ENCODE measurements at regions not wholly inside any gene's neighbourhood (a gene's known extent, or its start where the extent isn't known, plus 50 kb on each side); places are given as distances from the start of the nearest gene placed in this dataset.

- no peak for FAIRE-seq
- H3K4me3 ChIP-seq (ENCODE audit: low read length in 3 of 3): no peak overlapping the region
These were observed 458.9 kb upstream of the TEX13C start for GRCh38 chrX:124860736-124861135.

GRCh38 chrX:124862301-124862700 lies 457.4 kb upstream of the TEX13C start:
- Histone ChIP-seq H3K9ac (ENCODE audit: low read length in 3 of 3) (no peak overlapping the region), H3K36me3 (ENCODE audit: control insufficient read depth in 2 of 3, insufficient read depth in 3 of 3, low read length in 3 of 3) (no peaks in the 10 kb centered on the region), H3K9me3 (ENCODE audit: control insufficient read depth in 2 of 3, insufficient read depth in 1 of 3, low read length in 3 of 3) (no peaks in the 10 kb centered on the region), H3K27me3 (ENCODE audit: control insufficient read depth, insufficient read depth, low read length) (no peaks in the 10 kb centered on the region), H3K27ac (ENCODE audit: low read depth in 2 of 2, low read length in 2 of 2) (no peak overlapping the region), H3K4me3 (ENCODE audit: low read length in 3 of 3) (no peak overlapping the region), H3K4me1 (ENCODE audit: control insufficient read depth in 2 of 3, insufficient read depth in 2 of 3, low read depth in 1 of 3, low read length in 3 of 3) (no peaks in the 10 kb centered on the region)
- DNase-seq (no peak), FAIRE-seq (no peak)
- TF ChIP-seq CTCF (IDR thresholded peaks at IDR 0.05; ENCODE audit: borderline replicate concordance, extremely low read depth, insufficient read depth): no peak
- intact Hi-C loops (cut with DNase I): no loop called here

More at GRCh38 chrX:124860736-124861135, 458.9 kb upstream of the TEX13C start:
- Histone ChIP-seq H3K27me3 (ENCODE audit: control insufficient read depth, insufficient read depth, low read length) (no peaks in the 10 kb centered on the region), H3K27ac (ENCODE audit: low read depth in 2 of 2, low read length in 2 of 2) (no peak overlapping the region), H3K9me3 (ENCODE audit: control insufficient read depth in 2 of 3, insufficient read depth in 1 of 3, low read length in 3 of 3) (no peaks in the 10 kb centered on the region), H3K36me3 (ENCODE audit: control insufficient read depth in 2 of 3, insufficient read depth in 3 of 3, low read length in 3 of 3) (no peaks in the 10 kb centered on the region), H3K4me1 (ENCODE audit: control insufficient read depth in 2 of 3, insufficient read depth in 2 of 3, low read depth in 1 of 3, low read length in 3 of 3) (no peaks in the 10 kb centered on the region), H3K9ac (ENCODE audit: low read length in 3 of 3) (no peak overlapping the region)
- TF ChIP-seq CTCF (IDR thresholded peaks at IDR 0.05; ENCODE audit: borderline replicate concordance, extremely low read depth, insufficient read depth): no peak
- intact Hi-C loops (cut with DNase I): no loop called here
- no peak for DNase-seq

- Histone ChIP-seq H3K27ac (ENCODE audit: low read depth in 2 of 2, low read length in 2 of 2) (no peak overlapping the region), H3K9me3 (ENCODE audit: control insufficient read depth in 2 of 3, insufficient read depth in 1 of 3, low read length in 3 of 3) (no peaks in the 10 kb centered on the region), H3K4me3 (ENCODE audit: low read length in 3 of 3) (no peak overlapping the region), H3K9ac (ENCODE audit: low read length in 3 of 3) (no peak overlapping the region), H3K4me1 (ENCODE audit: control insufficient read depth in 2 of 3, insufficient read depth in 2 of 3, low read depth in 1 of 3, low read length in 3 of 3) (no peaks in the 10 kb centered on the region), H3K36me3 (ENCODE audit: control insufficient read depth in 2 of 3, insufficient read depth in 3 of 3, low read length in 3 of 3) (no peaks in the 10 kb centered on the region), H3K27me3 (ENCODE audit: control insufficient read depth, insufficient read depth, low read length) (no peaks in the 10 kb centered on the region)
- intact Hi-C loops (cut with DNase I): no loop called here
- no peak for FAIRE-seq
- no peak for TF ChIP-seq CTCF (IDR thresholded peaks at IDR 0.05; ENCODE audit: borderline replicate concordance, extremely low read depth, insufficient read depth)
- DNase-seq: no peak
These were observed 456.4 kb upstream of the TEX13C start for GRCh38 chrX:124863303-124863702.

- no peaks in the 10 kb centered on the region for H3K27me3 ChIP-seq (ENCODE audit: control insufficient read depth, insufficient read depth, low read length)
- no peak overlapping the region for H3K4me3 ChIP-seq (ENCODE audit: low read length in 3 of 3)
- intact Hi-C loops (cut with DNase I): no loop called here
These were observed 432.1 kb upstream of the TEX13C start for GRCh38 chrX:124887572-124887971.

More at GRCh38 chrX:124887572-124887971, 432.1 kb upstream of the TEX13C start:
- Histone ChIP-seq H3K9ac (ENCODE audit: low read length in 3 of 3) (no peak overlapping the region), H3K36me3 (ENCODE audit: control insufficient read depth in 2 of 3, insufficient read depth in 3 of 3, low read length in 3 of 3) (no peaks in the 10 kb centered on the region), H3K9me3 (ENCODE audit: control insufficient read depth in 2 of 3, insufficient read depth in 1 of 3, low read length in 3 of 3) (no peaks in the 10 kb centered on the region), H3K4me1 (ENCODE audit: control insufficient read depth in 2 of 3, insufficient read depth in 2 of 3, low read depth in 1 of 3, low read length in 3 of 3) (no peaks in the 10 kb centered on the region), H3K27ac (ENCODE audit: low read depth in 2 of 2, low read length in 2 of 2) (no peak overlapping the region)
- no peak for TF ChIP-seq CTCF (IDR thresholded peaks at IDR 0.05; ENCODE audit: borderline replicate concordance, extremely low read depth, insufficient read depth)
- DNase-seq (no peak), FAIRE-seq (no peak)

Measured in kidney (tissue), 13 donors.